Ishikawa (cell line): ENCODE measurements at regions not wholly inside any gene's neighbourhood (a gene's known extent, or its start where the extent isn't known, plus 50 kb on each side); places are given as distances from the start of the nearest gene placed in this dataset.

Experiments
- CEBPB ChIP-seq: IDR thresholded peaks from 2 replicates; pipeline ENCODE4 v1.6.1; 2012
- CREB1 ChIP-seq: IDR thresholded peaks from 2 replicates; pipeline ENCODE4 v1.6.1; 2012; ENCODE audit warnings: low read depth
- EGR1 ChIP-seq: IDR thresholded peaks from 2 replicates; pipeline ENCODE4 v1.6.1; 2012
- EP300 ChIP-seq: IDR thresholded peaks from 2 replicates; pipeline ENCODE4 v1.6.1; 2012; ENCODE audit warnings: borderline replicate concordance
- FOXM1 ChIP-seq: IDR thresholded peaks from 2 replicates; pipeline ENCODE4 v1.6.1; 2012; ENCODE audit warnings: low read depth, borderline replicate concordance
- NFIC ChIP-seq: IDR thresholded peaks from 2 replicates; pipeline ENCODE4 v1.6.1; 2012
- RAD21 ChIP-seq: IDR thresholded peaks from 2 replicates; pipeline ENCODE4 v1.6.1; 2012; ENCODE audit warnings: low read depth
- REST ChIP-seq: IDR thresholded peaks from 2 replicates; pipeline ENCODE4 v1.6.1; 2012; ENCODE audit warnings: low read depth, mild to moderate bottlenecking
- TAF1 ChIP-seq: IDR thresholded peaks from 2 replicates; pipeline ENCODE4 v1.6.1; 2012; ENCODE audit warnings: low read depth, mild to moderate bottlenecking
- TCF12 ChIP-seq: IDR thresholded peaks from 2 replicates; pipeline ENCODE4 v1.6.1; 2012; ENCODE audit warnings: low read depth
- TEAD4 ChIP-seq: IDR thresholded peaks from 2 replicates; pipeline ENCODE4 v1.6.1; 2012
- USF1 ChIP-seq: IDR thresholded peaks from 2 replicates; pipeline ENCODE4 v1.6.1; 2012
- YY1 ChIP-seq: IDR thresholded peaks from 2 replicates; pipeline ENCODE4 v1.6.1; 2012; ENCODE audit warnings: low read depth
- ZBTB7A ChIP-seq: IDR thresholded peaks from 2 replicates; pipeline ENCODE4 v1.6.1; 2012; ENCODE audit warnings: low read depth
- TF ChIP-seq, protein P1 (sequence below): IDR thresholded peaks from 2 replicates; pipeline ENCODE4 v1.6.1; 2012

DNA sequence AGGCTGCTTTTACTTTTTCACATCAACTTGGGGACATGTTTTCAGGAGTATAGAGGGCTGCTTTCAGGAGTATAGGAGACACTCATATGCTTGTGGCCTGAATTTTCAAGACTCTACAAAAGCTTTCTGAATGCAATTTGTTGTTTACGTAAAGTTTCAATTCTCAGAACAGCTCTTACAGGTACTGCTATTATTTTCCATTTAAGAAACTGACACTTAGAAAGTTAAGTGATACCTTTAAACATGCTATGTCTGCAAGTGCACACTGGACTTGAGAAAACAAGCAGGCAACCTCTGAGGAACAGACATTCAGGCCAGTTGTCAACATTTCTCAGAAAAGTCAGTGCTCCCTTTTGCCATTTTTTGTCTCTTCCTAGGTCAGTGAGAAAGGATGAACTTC, 70.0 kb upstream of the PHYHIPL start:
- TF ChIP-seq YY1 (no peak), TAF1 (no peak), EP300 (no peak), CEBPB (no peak), EGR1 (no peak), ZBTB7A (no peak)

DNA sequence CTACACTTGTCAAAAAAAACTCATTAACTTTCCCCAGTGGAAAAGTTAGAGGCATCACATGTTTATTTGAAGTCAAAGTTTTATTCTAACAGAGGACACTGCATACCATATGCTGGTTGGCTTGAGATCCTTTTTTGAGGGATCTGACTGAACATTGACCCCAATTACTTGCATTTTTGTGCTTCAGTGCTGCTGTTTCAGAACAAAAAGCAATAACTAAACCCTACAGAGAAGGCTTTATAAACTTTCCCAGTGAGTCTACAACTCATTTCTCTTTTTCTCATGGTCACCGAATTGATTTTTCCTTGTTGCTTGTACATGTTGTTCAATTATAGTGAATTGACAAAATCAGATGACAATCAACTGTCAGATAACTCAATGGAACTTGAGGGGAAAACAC, 69.3 kb upstream of the PHYHIPL start:
- TF ChIP-seq, protein P1, sequence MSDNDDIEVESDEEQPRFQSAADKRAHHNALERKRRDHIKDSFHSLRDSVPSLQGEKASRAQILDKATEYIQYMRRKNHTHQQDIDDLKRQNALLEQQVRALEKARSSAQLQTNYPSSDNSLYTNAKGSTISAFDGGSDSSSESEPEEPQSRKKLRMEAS, result no peak
- TF ChIP-seq CEBPB (no peak), RAD21 (no peak), EGR1 (no peak), NFIC (no peak), CREB1 (no peak), EP300 (no peak), TCF12 (no peak), TAF1 (no peak), TEAD4 (no peak), USF1 (no peak), ZBTB7A (no peak), FOXM1 (no peak), REST (no peak)

DNA sequence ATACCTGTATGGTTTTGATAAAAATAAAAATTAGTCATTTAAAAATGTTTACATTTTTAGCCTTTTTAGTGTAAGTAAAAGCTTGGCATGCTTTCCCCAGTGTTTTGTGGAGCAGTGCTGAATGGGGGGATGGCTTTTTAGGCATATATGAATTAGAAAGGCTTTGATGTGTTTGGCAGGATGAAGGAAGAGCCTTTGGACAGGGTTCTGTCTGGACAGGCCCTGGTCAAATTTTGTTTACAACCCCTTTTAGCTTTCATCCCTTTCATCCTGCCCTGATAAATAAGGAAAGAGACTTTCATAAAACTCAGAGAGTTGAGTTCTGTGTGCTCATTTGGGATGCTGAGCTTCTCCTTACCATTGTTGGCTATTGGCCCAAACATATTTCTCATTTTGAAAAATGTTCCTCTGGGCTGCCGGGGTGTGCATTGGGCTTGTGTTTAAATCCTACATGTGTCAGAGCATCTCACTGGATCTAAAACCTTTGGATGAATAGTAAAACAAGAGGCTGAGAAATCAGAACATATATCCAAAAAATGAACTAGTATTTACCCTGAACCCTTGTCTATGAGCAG, 68.1 kb upstream of the PHYHIPL start:
- TF ChIP-seq FOXM1 (no peak), EGR1 (no peak), NFIC (no peak), RAD21 (no peak), ZBTB7A (no peak), TAF1 (no peak), CEBPB (no peak), YY1 (no peak), CREB1 (no peak), USF1 (no peak), TCF12 (no peak), TEAD4 (no peak), EP300 (no peak), REST (no peak)
- TF ChIP-seq, protein P1, result no peak

- TF ChIP-seq NFIC, result no peak
- no peak for TF ChIP-seq TAF1
- no peak for TF ChIP-seq CREB1
- no peak for TF ChIP-seq USF1
- TF ChIP-seq YY1, result no peak
- no peak for TF ChIP-seq REST
- no peak for TF ChIP-seq ZBTB7A
- TF ChIP-seq FOXM1, result no peak
- no peak for TF ChIP-seq TCF12
- TF ChIP-seq, protein P1, result no peak
- no peak for TF ChIP-seq TEAD4
- TF ChIP-seq EP300, result no peak
- TF ChIP-seq EGR1, result no peak
- TF ChIP-seq CEBPB, result no peak
- TF ChIP-seq RAD21, result no peak
Observed at GRCh38 chr10:59108886-59109288, 67.6 kb upstream of the PHYHIPL start.
